Adrenal gland (tissue), 9 donors: ENCODE measurements at regions not wholly inside any gene's neighbourhood (a gene's known extent, or its start where the extent isn't known, plus 50 kb on each side); places are given as distances from the start of the nearest gene placed in this dataset.
"Not testable (repeated sequence)": the region's sequence is repeated elsewhere in the genome, so short reads cannot be mapped to it uniquely, and the experiment has no call there.

Experiments
- DNase-seq, 7 donors: peaks; one replicate each; pipeline ENCODE4 v3.0.0-alpha.2; 2019 to 2020
- H3K27ac ChIP-seq, 5 donors: fragments of 200-600 bp; sonication (generic) in 4 of 5; 1 replicate in 3 of 5; 2 replicates in 2 of 5; pipeline versions ENCODE4 v1.5.1 to v1.8.0; 2016 to 2020; ENCODE audit warnings: mild to moderate bottlenecking in 1 of 5
- H3K27me3 ChIP-seq: fragments of 200-600 bp; 2 replicates; pipeline ENCODE4 v1.8.0; 2021
- H3K36me3 ChIP-seq, 2 donors: fragments of 200-600 bp; replicated peaks in 1 of 2; 1 replicate in 1 of 2; 2 replicates in 1 of 2; pipeline versions ENCODE4 v1.5.1 to v1.8.0; 2018 to 2022
- H3K4me1 ChIP-seq, 2 donors: fragments of 200-600 bp; replicated peaks in 1 of 2; 1 replicate in 1 of 2; 2 replicates in 1 of 2; pipeline versions ENCODE4 v1.5.1 to v1.8.0; 2018 to 2021
- H3K4me3 ChIP-seq, 4 donors: fragments of 200-600 bp; sonication (generic) in 3 of 4; one replicate each; pipeline ENCODE4 v1.5.1; 2016 to 2018
- H3K9me3 ChIP-seq, 3 donors: fragments of 200-600 bp; sonication (generic) in 1 of 3; replicated peaks in 1 of 3; 1 replicate in 2 of 3; 2 replicates in 1 of 3; pipeline versions ENCODE4 v1.5.1 to v1.8.0; 2016 to 2021
- CTCF ChIP-seq, 6 experiments: fragments of 450-650 bp in 4 of 6; fragments of 200-600 bp in 2 of 6; sonication (generic) in 1 of 6; IDR thresholded peaks; 1 replicate in 5 of 6; 2 replicates in 1 of 6; pipeline versions ENCODE4 v1.5.1 to v1.8.0; 2016 to 2021; ENCODE audit warnings: antibody characterized with exemption in 6 of 6, mild to moderate bottlenecking in 2 of 6, moderate library complexity in 1 of 6
- POLR2A ChIP-seq, 2 donors: fragments of 450-650 bp; IDR thresholded peaks; one replicate each; pipeline ENCODE4 v1.6.1; 2017; ENCODE audit warnings: antibody characterized with exemption in 2 of 2, mild to moderate bottlenecking in 2 of 2, moderate library complexity in 1 of 2
- WGBS, 4 donors: extraction: QIAGEN DNeasy Blood & Tissue Kit in 2 of 4; methylation state at CpG; one replicate each; pipeline versions ENCODE4 v1.1.5 to v1.1.7; 2013 to 2017; 5-methylcytosine and 5-hydroxymethylcytosine counted together
- intact Hi-C, 2 donors: fragments of 100-400 bp; cut with DNase I; formaldehyde crosslinking; loops; one replicate each; pipeline versions ENCODE4 v1.14.1 to v1.15.0; 2022 to 2023
- donor health status: healthy with polysubstance abuse.
- donor health status: Bipolar disorder and iron deficiency.
- donor health status: DM: yes; HTN: yes; CAD: no.
- donor health status: DM: no; HTN: no; CAD: no.
- donor health status: DM: no; HTN: no; CAD: no.

GRCh38 chr12:88814779-88815178 lies 234.5 kb upstream of the KITLG start:
- intact Hi-C loops, result no loop called here
- Histone ChIP-seq H3K36me3 (peaks cover 0 to 4% of the 10 kb centered on the region in 2 donors), H3K9me3 (no peaks in the 10 kb centered on the region), H3K4me1 (no peaks in the 10 kb centered on the region), H3K27ac (no peak overlapping the region), H3K4me3 (no peak overlapping the region), H3K27me3 (no peaks in the 10 kb centered on the region)
- no peak for DNase-seq
- TF ChIP-seq POLR2A (IDR thresholded peaks at IDR 0.05), result no peak
- 83 to 92% (median 89%) methylated on average over 5 of the region's 5 CpGs for WGBS, 4 donors

GRCh38 chr12:88812610-88813009 lies 232.3 kb upstream of the KITLG start:
- H3K9me3 ChIP-seq, result no peaks in the 10 kb centered on the region
- TF ChIP-seq POLR2A (IDR thresholded peaks at IDR 0.05), result no peak
- TF ChIP-seq CTCF (IDR thresholded peaks at IDR 0.05), result no peak
- H3K27ac ChIP-seq, result no peak overlapping the region
- no peak for DNase-seq
- H3K36me3 ChIP-seq, result no peaks in the 10 kb centered on the region
- H3K27me3 ChIP-seq, result no peaks in the 10 kb centered on the region
- no peaks in the 10 kb centered on the region for H3K4me1 ChIP-seq
- intact Hi-C loops, result no loop called here
- WGBS, 4 donors, result 93 to 100% (median 96%) methylated on average over 1 of the region's 1 CpG
- no peak overlapping the region for H3K4me3 ChIP-seq

GRCh38 chr12:88810806-88811205 lies 230.5 kb upstream of the KITLG start:
- DNase-seq, result no peak
- Histone ChIP-seq H3K27me3 (no peaks in the 10 kb centered on the region), H3K36me3 (no peaks in the 10 kb centered on the region), H3K4me3 (no peak overlapping the region), H3K27ac (no peak overlapping the region), H3K9me3 (no peaks in the 10 kb centered on the region), H3K4me1 (no peaks in the 10 kb centered on the region)
- no peak for TF ChIP-seq CTCF (IDR thresholded peaks at IDR 0.05)
- no peak for TF ChIP-seq POLR2A (IDR thresholded peaks at IDR 0.05)
- intact Hi-C loops, result no loop called here
- WGBS, 4 donors, result 96 to 100% (median 96%) methylated on average over 1 of the region's 1 CpG

- H3K27me3 ChIP-seq, H3K27ac ChIP-seq, H3K9me3 ChIP-seq, H3K36me3 ChIP-seq, H3K4me1 ChIP-seq, H3K4me3 ChIP-seq, DNase-seq, intact Hi-C loops: not testable (repeated sequence)
- 67 to 100% (median 86%) methylated on average over 1 of the region's 1 CpG for WGBS, 4 donors
Observed at GRCh38 chr12:88809841-88810240, 229.6 kb upstream of the KITLG start.

- Histone ChIP-seq H3K27me3 (no peaks in the 10 kb centered on the region), H3K36me3 (no peaks in the 10 kb centered on the region), H3K4me1 (no peaks in the 10 kb centered on the region), H3K9me3 (no peaks in the 10 kb centered on the region), H3K4me3 (no peak overlapping the region), H3K27ac (no peak overlapping the region)
- TF ChIP-seq CTCF (IDR thresholded peaks at IDR 0.05) (no peak), POLR2A (IDR thresholded peaks at IDR 0.05) (no peak)
- WGBS, 4 donors, result 20 to 37% (median 34%) methylated on average over 1 of the region's 1 CpG
- DNase-seq, result no peak
- intact Hi-C loops, result no loop called here
Observed at GRCh38 chr12:88805692-88806091, 225.4 kb upstream of the KITLG start.
